Esophagus squamous epithelium (tissue), 5 donors: ENCODE measurements at regions not wholly inside any gene's neighbourhood (a gene's known extent, or its start where the extent isn't known, plus 50 kb on each side); places are given as distances from the start of the nearest gene placed in this dataset.
A peak's percentile ranks its signal among the peaks of the same experiment; 100 is the strongest.

ENCODE experiments used
- DNase-seq: peaks from one replicate; lab custom pipeline; 2025; lab: John Stamatoyannopoulos, UW
- H3K27ac ChIP-seq, 4 donors: fragments of 200-600 bp; sonication (generic); one replicate each; pipeline ENCODE4 v1.5.1; 2016 to 2019; ENCODE audit warnings: mild to moderate bottlenecking in 1 of 4
- H3K27me3 ChIP-seq, 4 donors: fragments of 200-600 bp; sonication (generic); 1 replicate in 3 of 4; 2 replicates in 1 of 4; pipeline versions ENCODE4 v1.5.1 to v1.6.0; 2017 to 2021; ENCODE audit warnings: antibody characterized with exemption in 1 of 4
- H3K36me3 ChIP-seq, 3 donors: fragments of 200-600 bp; sonication (generic); one replicate each; pipeline ENCODE4 v1.5.1; 2016 to 2019
- H3K4me1 ChIP-seq, 3 donors: fragments of 200-600 bp; sonication (generic); one replicate each; pipeline ENCODE4 v1.5.1; 2017 to 2019
- H3K4me3 ChIP-seq, 4 donors: fragments of 200-600 bp; sonication (generic); 1 replicate in 3 of 4; 2 replicates in 1 of 4; pipeline ENCODE4 v1.5.1; 2016 to 2019; ENCODE audit warnings: mild to moderate bottlenecking in 2 of 4, moderate library complexity in 1 of 4
- H3K9me3 ChIP-seq, 3 donors: fragments of 200-600 bp; sonication (generic); one replicate each; pipeline ENCODE4 v1.5.1; 2016 to 2019
- POLR2A ChIP-seq, 4 donors: fragments of 450-650 bp; IDR thresholded peaks; one replicate each; pipeline ENCODE4 v1.6.1; 2017; ENCODE audit warnings: antibody characterized with exemption in 4 of 4, mild to moderate bottlenecking in 4 of 4, moderate library complexity in 3 of 4
- WGBS, 2 donors: methylation state at CpG; one replicate each; pipeline ENCODE4 v1.1.5; 2018; 5-methylcytosine and 5-hydroxymethylcytosine counted together
- intact Hi-C: fragments of 100-400 bp; cut with DNase I; formaldehyde crosslinking; loops from one replicate; pipeline ENCODE4 v1.15.0; 2022
- TF ChIP-seq, protein P1 (sequence below), 6 experiments: fragments of 450-650 bp in 4 of 6; fragments of 200-600 bp in 2 of 6; sonication (generic) in 2 of 6; IDR thresholded peaks; one replicate each; pipeline ENCODE4 v1.5.1; 2016 to 2019; ENCODE audit warnings: antibody characterized with exemption in 6 of 6, mild to moderate bottlenecking in 4 of 6, moderate library complexity in 4 of 6
- donor health status: DM: yes; HTN: yes; CAD: no.

DNA sequence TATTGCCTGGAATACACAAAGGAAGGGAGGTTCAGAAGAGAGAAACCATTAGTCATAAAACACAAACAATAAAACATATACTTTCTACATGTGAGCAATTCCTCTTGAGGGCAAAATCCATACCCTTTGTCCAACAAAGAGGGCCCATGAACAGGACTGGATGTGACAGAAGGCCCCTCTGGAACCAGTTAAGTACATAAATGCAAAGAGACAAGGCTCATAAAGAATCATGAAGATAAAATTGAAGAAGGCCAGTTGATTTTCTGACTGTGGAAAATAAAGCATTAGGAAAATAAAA, 58.3 kb upstream of the CPOX start:
- Histone ChIP-seq H3K9me3 (no peaks in the 10 kb centered on the region), H3K27ac (no peak overlapping the region), H3K4me1 (no peaks in the 10 kb centered on the region), H3K27me3 (peaks cover 0 to 3% (median 0%) of the 10 kb centered on the region in 4 donors), H3K4me3 (no peak overlapping the region), H3K36me3 (no peaks in the 10 kb centered on the region)
- no peak for DNase-seq
- intact Hi-C loops = no loop called here
- TF ChIP-seq, protein P1, sequence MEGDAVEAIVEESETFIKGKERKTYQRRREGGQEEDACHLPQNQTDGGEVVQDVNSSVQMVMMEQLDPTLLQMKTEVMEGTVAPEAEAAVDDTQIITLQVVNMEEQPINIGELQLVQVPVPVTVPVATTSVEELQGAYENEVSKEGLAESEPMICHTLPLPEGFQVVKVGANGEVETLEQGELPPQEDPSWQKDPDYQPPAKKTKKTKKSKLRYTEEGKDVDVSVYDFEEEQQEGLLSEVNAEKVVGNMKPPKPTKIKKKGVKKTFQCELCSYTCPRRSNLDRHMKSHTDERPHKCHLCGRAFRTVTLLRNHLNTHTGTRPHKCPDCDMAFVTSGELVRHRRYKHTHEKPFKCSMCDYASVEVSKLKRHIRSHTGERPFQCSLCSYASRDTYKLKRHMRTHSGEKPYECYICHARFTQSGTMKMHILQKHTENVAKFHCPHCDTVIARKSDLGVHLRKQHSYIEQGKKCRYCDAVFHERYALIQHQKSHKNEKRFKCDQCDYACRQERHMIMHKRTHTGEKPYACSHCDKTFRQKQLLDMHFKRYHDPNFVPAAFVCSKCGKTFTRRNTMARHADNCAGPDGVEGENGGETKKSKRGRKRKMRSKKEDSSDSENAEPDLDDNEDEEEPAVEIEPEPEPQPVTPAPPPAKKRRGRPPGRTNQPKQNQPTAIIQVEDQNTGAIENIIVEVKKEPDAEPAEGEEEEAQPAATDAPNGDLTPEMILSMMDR (IDR thresholded peaks at IDR 0.05) = no peak
- TF ChIP-seq POLR2A (IDR thresholded peaks at IDR 0.05) = no peak

DNA sequence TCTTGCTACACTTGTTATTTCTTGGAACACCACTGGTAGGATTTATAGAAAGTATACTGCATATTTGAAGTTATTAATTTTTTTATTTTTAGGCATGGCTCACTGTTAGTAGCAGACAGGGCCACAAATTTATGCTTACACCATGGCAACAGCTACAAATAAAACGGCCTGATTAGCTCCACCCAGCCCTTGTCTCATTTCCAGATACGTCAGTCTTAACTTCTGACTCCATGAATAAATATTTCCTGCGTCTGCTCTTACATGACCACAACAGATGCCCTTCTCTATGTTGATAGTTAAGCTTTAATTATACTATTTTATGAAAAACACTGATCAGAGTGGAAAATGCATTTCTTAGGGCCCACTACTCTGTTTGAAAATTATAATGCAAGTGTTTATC, 62.3 kb upstream of the CPOX start:
- Histone ChIP-seq H3K4me3 (no peak overlapping the region), H3K9me3 (no peaks in the 10 kb centered on the region), H3K4me1 (peaks cover 0 to 5% (median 3%) of the 10 kb centered on the region in 3 donors), H3K36me3 (no peaks in the 10 kb centered on the region), H3K27ac (no peak overlapping the region), H3K27me3 (peaks cover 0 to 13% (median 0%) of the 10 kb centered on the region in 4 donors)
- intact Hi-C loops = no loop called here
- no peak for DNase-seq
- WGBS, 2 donors = 49 to 57% methylated on average over 3 of the region's 3 CpGs
- TF ChIP-seq, protein P1 (IDR thresholded peaks at IDR 0.05) = no peak
- no peak for TF ChIP-seq POLR2A (IDR thresholded peaks at IDR 0.05)

DNA sequence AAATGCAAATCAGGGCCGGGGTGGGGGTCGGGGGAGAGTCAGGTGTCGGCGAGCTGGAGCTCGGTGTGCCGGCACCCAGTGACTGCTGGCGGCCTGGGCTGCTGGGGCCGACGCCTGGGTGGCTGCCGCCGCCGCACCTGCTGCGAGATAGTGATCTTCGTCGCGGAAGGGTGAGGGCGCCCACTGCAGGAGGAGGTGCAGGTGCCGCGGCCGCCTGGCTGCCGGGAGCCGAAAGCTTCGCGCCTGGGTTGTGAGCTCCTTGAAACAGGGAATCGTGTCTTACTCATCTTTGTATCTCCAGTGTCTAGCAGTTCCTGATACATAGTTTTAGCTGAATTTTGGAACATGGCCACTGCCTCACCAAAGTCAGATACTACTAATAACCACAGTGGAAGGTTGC, 64.0 kb upstream of the CPOX start:
- Histone ChIP-seq H3K27ac (no peak overlapping the region), H3K27me3 (peaks cover 0 to 13% (median 0%) of the 10 kb centered on the region in 4 donors), H3K36me3 (no peaks in the 10 kb centered on the region), H3K4me3 (peak overlapping the region in 1 of 4 donors; percentile 31), H3K4me1 (peaks cover 0 to 5% (median 3%) of the 10 kb centered on the region in 3 donors), H3K9me3 (no peaks in the 10 kb centered on the region)
- 8 to 28% methylated on average over 17 to 22 of the region's 25 CpGs for WGBS, 2 donors
- intact Hi-C loops = no loop called here
- no peak for DNase-seq
- TF ChIP-seq, protein P1 (IDR thresholded peaks at IDR 0.05) = peak in 3 of 6 experiments; percentile 14 to 46 (median 21)
- TF ChIP-seq POLR2A (IDR thresholded peaks at IDR 0.05) = no peak

DNA sequence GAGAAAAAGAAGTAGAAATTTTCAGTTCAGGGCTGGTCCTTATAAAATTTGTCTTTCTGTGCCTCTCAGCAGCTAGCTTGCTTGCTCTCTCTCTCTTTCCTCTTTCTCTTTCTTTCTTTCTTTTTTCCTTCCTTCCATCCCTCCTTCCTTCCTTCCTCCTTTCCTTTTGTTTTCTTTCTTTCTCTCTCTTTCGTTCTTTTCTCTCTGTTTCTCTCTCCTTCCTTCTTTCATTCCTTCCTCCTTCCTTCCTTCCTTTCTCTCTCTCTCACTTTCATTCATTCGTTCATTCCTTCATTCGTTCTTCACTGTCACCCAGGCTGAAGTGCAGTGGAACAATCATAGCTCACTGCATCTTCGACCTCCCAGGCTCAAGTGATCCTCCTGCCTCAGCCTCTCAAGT, 69.3 kb upstream of the CPOX start:
- no peak overlapping the region for H3K27ac ChIP-seq
- no peaks in the 10 kb centered on the region for H3K36me3 ChIP-seq
- DNase-seq = no peak
- TF ChIP-seq, protein P1 (IDR thresholded peaks at IDR 0.05) = no peak
- no peak for TF ChIP-seq POLR2A (IDR thresholded peaks at IDR 0.05)
- intact Hi-C loops = no loop called here
- H3K9me3 ChIP-seq = no peaks in the 10 kb centered on the region
- WGBS, 2 donors = 59 to 72% methylated on average over 4 of the region's 4 CpGs
- H3K4me3 ChIP-seq = no peak overlapping the region
- no peaks in the 10 kb centered on the region for H3K4me1 ChIP-seq
- peaks cover 0 to under 1% (median 0%) of the 10 kb centered on the region in 4 donors for H3K27me3 ChIP-seq

DNA sequence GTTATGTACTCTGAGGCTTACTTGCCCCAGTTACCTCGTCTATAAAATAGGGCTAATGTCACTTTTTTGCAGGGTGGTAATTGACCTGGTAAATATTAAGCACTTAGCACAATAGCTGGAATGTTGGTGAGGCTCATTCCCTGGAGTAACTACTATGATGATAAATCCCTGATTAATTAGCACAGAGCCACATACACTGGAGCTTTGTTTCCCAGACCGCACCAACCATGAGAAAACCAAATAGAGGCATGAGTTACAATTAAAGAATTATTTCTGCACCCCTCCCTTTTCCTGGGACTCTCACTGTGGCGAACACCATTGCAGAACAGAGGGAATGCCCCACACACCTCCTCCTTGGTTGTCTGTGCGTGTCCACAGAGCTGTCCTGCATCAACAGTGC, 76.6 kb upstream of the CPOX start:
- H3K4me1 ChIP-seq = no peaks in the 10 kb centered on the region
- no peaks in the 10 kb centered on the region for H3K36me3 ChIP-seq
- DNase-seq = no peak
- no peaks in the 10 kb centered on the region for H3K27me3 ChIP-seq
- no peak overlapping the region for H3K4me3 ChIP-seq
- H3K9me3 ChIP-seq = no peaks in the 10 kb centered on the region
- no peak overlapping the region for H3K27ac ChIP-seq
- intact Hi-C loops = no loop called here
- 39 to 48% methylated on average over 4 of the region's 4 CpGs for WGBS, 2 donors
- TF ChIP-seq POLR2A (IDR thresholded peaks at IDR 0.05) = no peak
- TF ChIP-seq, protein P1 (IDR thresholded peaks at IDR 0.05) = no peak
